Hepatocyte (in vitro differentiated cells): ENCODE measurements at regions not wholly inside any gene's neighbourhood (a gene's known extent, or its start where the extent isn't known, plus 50 kb on each side); places are given as distances from the start of the nearest gene placed in this dataset.

Experiments
- EZH2 ChIP-seq: fragments of 200-600 bp; sonication (generic); IDR thresholded peaks from 2 replicates; pipeline ENCODE4 v1.6.1; 2016; ENCODE audit warnings: antibody characterized with exemption, mild to moderate bottlenecking, borderline replicate concordance
- EZH2phosphoT487 ChIP-seq: fragments of 200-600 bp; sonication (generic); IDR thresholded peaks from one replicate; pipeline ENCODE4 v1.6.1; 2018; ENCODE audit warnings: antibody characterized with exemption, mild to moderate bottlenecking, low read depth, moderate library complexity; ENCODE audit not compliant: unreplicated experiment, severe bottlenecking
- TF ChIP-seq, protein P1 (sequence below): fragments of 200-600 bp; sonication (generic); IDR thresholded peaks from 2 replicates; pipeline ENCODE4 v1.5.1; 2016; ENCODE audit warnings: antibody characterized with exemption, mild to moderate bottlenecking; ENCODE audit not compliant: poor library complexity

- TF ChIP-seq, protein P1, sequence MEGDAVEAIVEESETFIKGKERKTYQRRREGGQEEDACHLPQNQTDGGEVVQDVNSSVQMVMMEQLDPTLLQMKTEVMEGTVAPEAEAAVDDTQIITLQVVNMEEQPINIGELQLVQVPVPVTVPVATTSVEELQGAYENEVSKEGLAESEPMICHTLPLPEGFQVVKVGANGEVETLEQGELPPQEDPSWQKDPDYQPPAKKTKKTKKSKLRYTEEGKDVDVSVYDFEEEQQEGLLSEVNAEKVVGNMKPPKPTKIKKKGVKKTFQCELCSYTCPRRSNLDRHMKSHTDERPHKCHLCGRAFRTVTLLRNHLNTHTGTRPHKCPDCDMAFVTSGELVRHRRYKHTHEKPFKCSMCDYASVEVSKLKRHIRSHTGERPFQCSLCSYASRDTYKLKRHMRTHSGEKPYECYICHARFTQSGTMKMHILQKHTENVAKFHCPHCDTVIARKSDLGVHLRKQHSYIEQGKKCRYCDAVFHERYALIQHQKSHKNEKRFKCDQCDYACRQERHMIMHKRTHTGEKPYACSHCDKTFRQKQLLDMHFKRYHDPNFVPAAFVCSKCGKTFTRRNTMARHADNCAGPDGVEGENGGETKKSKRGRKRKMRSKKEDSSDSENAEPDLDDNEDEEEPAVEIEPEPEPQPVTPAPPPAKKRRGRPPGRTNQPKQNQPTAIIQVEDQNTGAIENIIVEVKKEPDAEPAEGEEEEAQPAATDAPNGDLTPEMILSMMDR: no peak
- TF ChIP-seq EZH2phosphoT487 (no peak), EZH2 (no peak)
Observed at GRCh38 chr22:34278121-34278520, 357.8 kb upstream of the LARGE1 start.
